Esophagus squamous epithelium (tissue), 5 donors: ENCODE measurements at regions not wholly inside any gene's neighbourhood (a gene's known extent, or its start where the extent isn't known, plus 50 kb on each side); places are given as distances from the start of the nearest gene placed in this dataset.

ENCODE experiments used
- DNase-seq: peaks from one replicate; lab custom pipeline; 2025; lab: John Stamatoyannopoulos, UW
- H3K27ac ChIP-seq, 4 donors: fragments of 200-600 bp; sonication (generic); one replicate each; pipeline ENCODE4 v1.5.1; 2016 to 2019; ENCODE audit warnings: mild to moderate bottlenecking in 1 of 4
- H3K27me3 ChIP-seq, 4 donors: fragments of 200-600 bp; sonication (generic); 1 replicate in 3 of 4; 2 replicates in 1 of 4; pipeline versions ENCODE4 v1.5.1 to v1.6.0; 2017 to 2021; ENCODE audit warnings: antibody characterized with exemption in 1 of 4
- H3K36me3 ChIP-seq, 3 donors: fragments of 200-600 bp; sonication (generic); one replicate each; pipeline ENCODE4 v1.5.1; 2016 to 2019
- H3K4me1 ChIP-seq, 3 donors: fragments of 200-600 bp; sonication (generic); one replicate each; pipeline ENCODE4 v1.5.1; 2017 to 2019
- H3K4me3 ChIP-seq, 4 donors: fragments of 200-600 bp; sonication (generic); 1 replicate in 3 of 4; 2 replicates in 1 of 4; pipeline ENCODE4 v1.5.1; 2016 to 2019; ENCODE audit warnings: mild to moderate bottlenecking in 2 of 4, moderate library complexity in 1 of 4
- H3K9me3 ChIP-seq, 3 donors: fragments of 200-600 bp; sonication (generic); one replicate each; pipeline ENCODE4 v1.5.1; 2016 to 2019
- POLR2A ChIP-seq, 4 donors: fragments of 450-650 bp; IDR thresholded peaks; one replicate each; pipeline ENCODE4 v1.6.1; 2017; ENCODE audit warnings: antibody characterized with exemption in 4 of 4, mild to moderate bottlenecking in 4 of 4, moderate library complexity in 3 of 4
- WGBS, 2 donors: methylation state at CpG; one replicate each; pipeline ENCODE4 v1.1.5; 2018; 5-methylcytosine and 5-hydroxymethylcytosine counted together
- intact Hi-C: fragments of 100-400 bp; cut with DNase I; formaldehyde crosslinking; loops from one replicate; pipeline ENCODE4 v1.15.0; 2022
- TF ChIP-seq, protein P1 (sequence below), 6 experiments: fragments of 450-650 bp in 4 of 6; fragments of 200-600 bp in 2 of 6; sonication (generic) in 2 of 6; IDR thresholded peaks; one replicate each; pipeline ENCODE4 v1.5.1; 2016 to 2019; ENCODE audit warnings: antibody characterized with exemption in 6 of 6, mild to moderate bottlenecking in 4 of 6, moderate library complexity in 4 of 6
- donor health status: DM: yes; HTN: yes; CAD: no.

DNA sequence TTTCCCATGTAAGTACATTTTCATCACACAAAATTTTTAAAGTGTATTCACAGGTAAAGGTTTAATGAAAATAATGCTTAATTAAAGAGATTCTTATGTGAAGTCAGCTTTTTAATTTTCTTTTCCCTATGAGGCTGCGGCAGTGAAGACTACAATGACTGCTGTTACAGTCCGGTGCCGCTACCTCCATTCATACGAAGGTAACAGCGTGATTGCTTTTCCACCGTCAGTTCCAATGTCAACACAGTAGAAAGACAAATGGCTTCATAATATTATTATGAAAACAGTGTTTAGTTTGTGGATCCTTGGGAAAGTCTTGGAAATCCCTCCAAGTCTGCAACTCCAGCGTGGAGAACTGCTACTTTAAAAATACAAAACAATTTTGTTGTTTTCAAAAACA is 254.9 kb upstream of the NRIP1 start:
- Histone ChIP-seq H3K27ac (no peak overlapping the region), H3K36me3 (no peaks in the 10 kb centered on the region), H3K4me3 (no peak overlapping the region), H3K4me1 (no peaks in the 10 kb centered on the region), H3K27me3 (no peaks in the 10 kb centered on the region), H3K9me3 (no peaks in the 10 kb centered on the region)
- DNase-seq: no peak
- 49 to 70% methylated on average over 7 of the region's 7 CpGs for WGBS, 2 donors
- TF ChIP-seq POLR2A (IDR thresholded peaks at IDR 0.05): no peak
- TF ChIP-seq, protein P1, sequence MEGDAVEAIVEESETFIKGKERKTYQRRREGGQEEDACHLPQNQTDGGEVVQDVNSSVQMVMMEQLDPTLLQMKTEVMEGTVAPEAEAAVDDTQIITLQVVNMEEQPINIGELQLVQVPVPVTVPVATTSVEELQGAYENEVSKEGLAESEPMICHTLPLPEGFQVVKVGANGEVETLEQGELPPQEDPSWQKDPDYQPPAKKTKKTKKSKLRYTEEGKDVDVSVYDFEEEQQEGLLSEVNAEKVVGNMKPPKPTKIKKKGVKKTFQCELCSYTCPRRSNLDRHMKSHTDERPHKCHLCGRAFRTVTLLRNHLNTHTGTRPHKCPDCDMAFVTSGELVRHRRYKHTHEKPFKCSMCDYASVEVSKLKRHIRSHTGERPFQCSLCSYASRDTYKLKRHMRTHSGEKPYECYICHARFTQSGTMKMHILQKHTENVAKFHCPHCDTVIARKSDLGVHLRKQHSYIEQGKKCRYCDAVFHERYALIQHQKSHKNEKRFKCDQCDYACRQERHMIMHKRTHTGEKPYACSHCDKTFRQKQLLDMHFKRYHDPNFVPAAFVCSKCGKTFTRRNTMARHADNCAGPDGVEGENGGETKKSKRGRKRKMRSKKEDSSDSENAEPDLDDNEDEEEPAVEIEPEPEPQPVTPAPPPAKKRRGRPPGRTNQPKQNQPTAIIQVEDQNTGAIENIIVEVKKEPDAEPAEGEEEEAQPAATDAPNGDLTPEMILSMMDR (IDR thresholded peaks at IDR 0.05): no peak
- intact Hi-C loops: no loop called here

DNA sequence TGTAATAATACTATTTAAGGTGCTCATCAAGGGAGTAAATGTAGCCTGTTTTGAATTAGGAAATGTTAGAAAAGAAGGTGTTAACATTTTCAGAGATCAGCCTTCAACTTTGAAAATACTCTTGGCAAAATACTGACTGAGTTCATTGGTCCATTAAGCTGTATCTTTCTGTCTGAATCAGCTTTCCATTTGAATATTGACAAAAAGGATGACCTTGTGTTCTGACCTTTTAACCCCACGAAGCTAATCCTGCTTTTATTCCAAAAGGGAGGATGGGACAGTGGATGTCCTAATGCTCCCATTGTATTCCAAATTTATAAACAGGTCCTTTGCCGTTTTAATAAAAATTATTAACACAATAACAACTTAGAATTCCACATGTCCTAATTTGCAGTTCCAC is 259.7 kb upstream of the NRIP1 start:
- no peak for TF ChIP-seq POLR2A (IDR thresholded peaks at IDR 0.05)
- TF ChIP-seq, protein P1 (IDR thresholded peaks at IDR 0.05): no peak
- no peaks in the 10 kb centered on the region for H3K27me3 ChIP-seq
- no peak overlapping the region for H3K4me3 ChIP-seq
- no peak overlapping the region for H3K27ac ChIP-seq
- peaks cover 0 to 5% (median 0%) of the 10 kb centered on the region in 3 donors for H3K9me3 ChIP-seq
- no peaks in the 10 kb centered on the region for H3K36me3 ChIP-seq
- intact Hi-C loops: no loop called here
- 59 to 63% methylated on average over 2 of the region's 2 CpGs for WGBS, 2 donors
- no peak for DNase-seq
- no peaks in the 10 kb centered on the region for H3K4me1 ChIP-seq

DNA sequence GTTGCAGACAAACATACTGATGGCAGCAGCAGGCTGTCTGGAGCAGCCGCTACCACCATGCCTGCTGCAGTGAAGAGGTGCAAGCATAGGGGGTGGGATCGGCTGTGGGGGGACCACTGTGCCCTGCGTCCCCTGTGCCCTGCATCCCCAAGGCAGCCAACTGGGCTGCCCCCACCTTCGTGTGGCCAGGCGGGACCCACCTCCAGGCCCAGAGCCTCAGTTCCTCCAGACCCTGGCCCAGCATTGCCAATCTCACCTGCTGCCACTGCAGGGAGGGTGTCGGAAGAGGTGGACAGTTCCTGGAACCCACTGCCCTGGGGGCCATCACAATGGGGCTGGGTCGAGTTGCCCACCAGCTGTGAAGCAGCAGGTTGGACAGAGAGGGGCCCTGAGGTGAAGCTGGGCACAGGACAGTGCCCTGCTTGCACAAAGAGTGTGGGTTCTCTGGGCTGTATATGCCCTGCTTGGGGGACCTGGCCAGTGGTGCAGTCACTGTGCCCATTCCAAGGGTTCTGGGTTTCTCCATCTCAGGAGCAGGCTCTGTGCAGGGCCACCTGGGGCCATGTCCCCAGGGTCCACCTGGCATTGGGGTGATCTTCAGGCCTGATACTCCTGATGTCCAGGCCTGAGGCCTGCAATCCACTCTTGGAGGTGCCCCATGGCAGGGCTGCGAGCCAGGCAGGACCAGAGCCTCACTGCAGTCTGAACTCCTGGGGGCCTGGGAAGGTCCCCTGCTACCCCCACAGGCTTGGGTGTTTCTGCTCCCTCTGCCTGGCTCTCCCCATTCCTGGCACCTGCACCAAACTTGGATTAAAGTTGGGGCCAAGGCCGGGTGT is 261.4 kb upstream of the NRIP1 start:
- 90 to 93% methylated on average over 3 to 5 of the region's 9 CpGs for WGBS, 2 donors
- no peak overlapping the region for H3K4me3 ChIP-seq
- no peaks in the 10 kb centered on the region for H3K36me3 ChIP-seq
- no peak overlapping the region for H3K27ac ChIP-seq
- H3K27me3 ChIP-seq: no peaks in the 10 kb centered on the region
- H3K9me3 ChIP-seq: peaks cover 0 to 5% (median 0%) of the 10 kb centered on the region in 3 donors
- TF ChIP-seq, protein P1 (IDR thresholded peaks at IDR 0.05): no peak
- TF ChIP-seq POLR2A (IDR thresholded peaks at IDR 0.05): no peak
- no peaks in the 10 kb centered on the region for H3K4me1 ChIP-seq
- intact Hi-C loops: no loop called here
- no peak for DNase-seq

DNA sequence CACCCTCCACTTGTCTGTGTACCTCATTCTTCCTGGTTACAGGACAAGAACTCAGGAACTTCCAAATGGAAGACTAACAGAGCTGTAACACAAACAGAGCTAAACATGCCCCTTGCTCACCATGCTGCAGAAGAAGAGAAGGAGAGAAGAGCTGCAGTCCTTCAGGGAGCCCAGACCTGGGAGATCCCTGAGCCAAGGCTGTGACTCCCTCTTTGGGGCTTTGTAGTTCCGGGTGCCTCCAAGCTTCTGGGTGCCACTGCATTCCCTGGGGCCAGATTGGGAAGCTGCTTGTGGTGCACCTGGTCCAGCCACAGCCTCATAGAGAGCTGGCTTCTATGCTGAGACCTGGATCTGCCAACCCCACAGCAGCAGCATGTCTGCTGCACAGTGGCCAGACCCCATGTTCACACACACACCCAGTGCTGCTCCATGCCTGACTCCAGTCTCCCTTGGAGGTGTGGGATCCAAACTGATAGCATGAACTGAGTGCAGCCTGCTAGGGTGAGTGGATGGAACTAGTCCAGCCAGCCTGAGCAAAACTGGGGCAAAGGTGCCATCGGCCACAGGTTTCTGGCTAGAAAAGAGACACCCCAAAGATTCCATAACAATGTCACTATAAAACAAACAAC is 263.0 kb upstream of the NRIP1 start:
- H3K27me3 ChIP-seq: no peaks in the 10 kb centered on the region
- no peak for DNase-seq
- no peak overlapping the region for H3K4me3 ChIP-seq
- H3K27ac ChIP-seq: no peak overlapping the region
- intact Hi-C loops: no loop called here
- TF ChIP-seq, protein P1 (IDR thresholded peaks at IDR 0.05): no peak
- TF ChIP-seq POLR2A (IDR thresholded peaks at IDR 0.05): no peak
- 78 to 90% methylated on average over 1 of the region's 2 CpGs for WGBS, 2 donors
- no peaks in the 10 kb centered on the region for H3K4me1 ChIP-seq
- H3K9me3 ChIP-seq: peaks cover 0 to 5% (median 0%) of the 10 kb centered on the region in 3 donors
- no peaks in the 10 kb centered on the region for H3K36me3 ChIP-seq

DNA sequence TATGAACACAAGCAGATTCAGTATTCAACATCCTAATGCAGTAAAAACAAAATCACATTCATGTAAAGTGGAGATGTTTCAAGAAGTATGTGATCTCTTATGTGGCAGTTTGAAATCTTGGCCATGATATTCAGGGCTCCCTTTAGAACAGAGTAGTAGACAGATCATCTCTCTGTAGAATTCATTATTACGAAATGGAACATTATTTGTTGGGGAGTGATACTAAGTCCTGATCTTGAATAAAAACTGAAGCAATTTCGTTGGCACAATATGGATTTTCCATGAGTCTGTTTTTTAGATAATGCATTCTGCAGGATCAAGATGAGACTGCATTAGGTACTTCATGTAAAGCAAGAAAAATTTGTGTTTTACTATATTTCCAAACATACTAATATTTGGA is 264.4 kb upstream of the NRIP1 start:
- Histone ChIP-seq H3K36me3 (no peaks in the 10 kb centered on the region), H3K4me1 (peaks cover 0 to 5% (median 0%) of the 10 kb centered on the region in 3 donors), H3K27me3 (no peaks in the 10 kb centered on the region), H3K4me3 (no peak overlapping the region), H3K27ac (no peak overlapping the region), H3K9me3 (peaks cover 0 to 5% (median 0%) of the 10 kb centered on the region in 3 donors)
- 83 to 87% methylated on average over 2 of the region's 2 CpGs for WGBS, 2 donors
- intact Hi-C loops: no loop called here
- no peak for DNase-seq
- TF ChIP-seq POLR2A (IDR thresholded peaks at IDR 0.05): no peak
- TF ChIP-seq, protein P1 (IDR thresholded peaks at IDR 0.05): no peak
